Uterus (tissue), 3 donors: ENCODE measurements at regions not wholly inside any gene's neighbourhood (a gene's known extent, or its start where the extent isn't known, plus 50 kb on each side); places are given as distances from the start of the nearest gene placed in this dataset.

Experiments used
- DNase-seq, 2 donors: peaks; one replicate each; pipeline ENCODE4 v3.0.0-alpha.2; 2019 to 2020
- H3K27ac ChIP-seq, 2 donors: fragments of 200-600 bp; sonication (generic); 1 replicate in 1 of 2; 2 replicates in 1 of 2; pipeline ENCODE4 v1.5.1; 2016 to 2018
- H3K27me3 ChIP-seq, 2 donors: fragments of 200-600 bp; sonication (generic); one replicate each; pipeline ENCODE4 v1.5.1; 2018 to 2019; ENCODE audit warnings: control low read depth in 1 of 2
- H3K36me3 ChIP-seq, 2 donors: fragments of 200-600 bp; sonication (generic); one replicate each; pipeline ENCODE4 v1.5.1; 2019; ENCODE audit warnings: control low read depth in 1 of 2
- H3K4me1 ChIP-seq, 2 donors: fragments of 200-600 bp; sonication (generic); one replicate each; pipeline ENCODE4 v1.5.1; 2018 to 2019; ENCODE audit warnings: control low read depth in 1 of 2
- H3K4me3 ChIP-seq, 2 donors: fragments of 200-600 bp; sonication (generic); 1 replicate in 1 of 2; 2 replicates in 1 of 2; pipeline ENCODE4 v1.5.1; 2018 to 2019; ENCODE audit warnings: mild to moderate bottlenecking in 1 of 2
- H3K9me3 ChIP-seq, 2 donors: fragments of 200-600 bp; sonication (generic); one replicate each; pipeline ENCODE4 v1.5.1; 2019; ENCODE audit warnings: control low read depth in 1 of 2
- CTCF ChIP-seq, 4 experiments: fragments of 200-600 bp in 2 of 4; fragments of 450-650 bp in 2 of 4; sonication (generic) in 2 of 4; IDR thresholded peaks; one replicate each; pipeline ENCODE4 v1.5.1; 2016 to 2019; ENCODE audit warnings: antibody characterized with exemption in 4 of 4, mild to moderate bottlenecking in 2 of 4, moderate library complexity in 1 of 4
- POLR2A ChIP-seq, 2 donors: fragments of 450-650 bp; IDR thresholded peaks; one replicate each; pipeline ENCODE4 v1.6.1; 2016; ENCODE audit warnings: antibody characterized with exemption in 2 of 2, mild to moderate bottlenecking in 1 of 2, moderate library complexity in 1 of 2
- intact Hi-C: fragments of 100-400 bp; cut with DNase I; formaldehyde crosslinking; loops from one replicate; pipeline ENCODE4 v1.15.1; 2023; ENCODE audit warnings: low total_unique reads
- donor health status: DM: yes; HTN: yes; CAD: no.

- no peak overlapping the region for H3K27ac ChIP-seq
- H3K36me3 ChIP-seq = no peaks in the 10 kb centered on the region
- intact Hi-C loops = no loop called here
- H3K4me3 ChIP-seq = no peak overlapping the region
- no peaks in the 10 kb centered on the region for H3K4me1 ChIP-seq
- no peaks in the 10 kb centered on the region for H3K9me3 ChIP-seq
- no peaks in the 10 kb centered on the region for H3K27me3 ChIP-seq
- TF ChIP-seq POLR2A (IDR thresholded peaks at IDR 0.05) (no peak), CTCF (IDR thresholded peaks at IDR 0.05) (no peak)
- no peak for DNase-seq
These were observed 232.3 kb downstream of the ADGRG6 start for GRCh38 chr6:142534076-142534475.

GRCh38 chr6:142534484-142534883 is 232.7 kb downstream of the ADGRG6 start:
- no peak for DNase-seq
- H3K36me3 ChIP-seq = no peaks in the 10 kb centered on the region
- no peak overlapping the region for H3K4me3 ChIP-seq
- H3K27me3 ChIP-seq = no peaks in the 10 kb centered on the region
- TF ChIP-seq CTCF (IDR thresholded peaks at IDR 0.05) = no peak
- no peak for TF ChIP-seq POLR2A (IDR thresholded peaks at IDR 0.05)
- H3K9me3 ChIP-seq = no peaks in the 10 kb centered on the region
- no peak overlapping the region for H3K27ac ChIP-seq
- no peaks in the 10 kb centered on the region for H3K4me1 ChIP-seq
- intact Hi-C loops = no loop called here

GRCh38 chr6:142537612-142538478 is 236.0 kb downstream of the ADGRG6 start:
- Histone ChIP-seq H3K4me3 (no peak overlapping the region), H3K9me3 (no peaks in the 10 kb centered on the region), H3K27ac (no peak overlapping the region), H3K4me1 (no peaks in the 10 kb centered on the region), H3K36me3 (no peaks in the 10 kb centered on the region), H3K27me3 (no peaks in the 10 kb centered on the region)
- DNase-seq = no peak
- intact Hi-C loops = no loop called here
- TF ChIP-seq POLR2A (IDR thresholded peaks at IDR 0.05) = no peak
- no peak for TF ChIP-seq CTCF (IDR thresholded peaks at IDR 0.05)

GRCh38 chr6:142542704-142543233 is 241.0 kb downstream of the ADGRG6 start:
- H3K9me3 ChIP-seq = no peaks in the 10 kb centered on the region
- no peak overlapping the region for H3K4me3 ChIP-seq
- H3K4me1 ChIP-seq = no peaks in the 10 kb centered on the region
- H3K36me3 ChIP-seq = no peaks in the 10 kb centered on the region
- intact Hi-C loops = no loop called here
- peak overlapping the region; percentile 11 to 41 for H3K27ac ChIP-seq
- DNase-seq = peak; percentile 70 to 78
- no peaks in the 10 kb centered on the region for H3K27me3 ChIP-seq
- TF ChIP-seq CTCF (IDR thresholded peaks at IDR 0.05) (no peak), POLR2A (IDR thresholded peaks at IDR 0.05) (no peak)

- Histone ChIP-seq H3K27ac (no peak overlapping the region), H3K27me3 (no peaks in the 10 kb centered on the region), H3K36me3 (no peaks in the 10 kb centered on the region), H3K4me1 (no peaks in the 10 kb centered on the region), H3K4me3 (no peak overlapping the region), H3K9me3 (no peaks in the 10 kb centered on the region)
- intact Hi-C loops = no loop called here
- TF ChIP-seq CTCF (IDR thresholded peaks at IDR 0.05) (no peak), POLR2A (IDR thresholded peaks at IDR 0.05) (no peak)
- no peak for DNase-seq
These were observed 241.8 kb downstream of the ADGRG6 start for GRCh38 chr6:142543606-142544005.
